VCaP (cell line): ENCODE measurements at regions not wholly inside any gene's neighbourhood (a gene's known extent, or its start where the extent isn't known, plus 50 kb on each side); places are given as distances from the start of the nearest gene placed in this dataset.

ENCODE experiments used
- H3K27ac ChIP-seq: fragments of 450-650 bp; 2 replicates; pipeline ENCODE4 v1.5.1; 2017
- TF ChIP-seq, protein P1 (sequence below): fragments of 450-650 bp; conservative IDR thresholded peaks from 2 replicates; pipeline ENCODE4 v1.5.1; 2017; ENCODE audit warnings: mild to moderate bottlenecking, moderate library complexity

DNA sequence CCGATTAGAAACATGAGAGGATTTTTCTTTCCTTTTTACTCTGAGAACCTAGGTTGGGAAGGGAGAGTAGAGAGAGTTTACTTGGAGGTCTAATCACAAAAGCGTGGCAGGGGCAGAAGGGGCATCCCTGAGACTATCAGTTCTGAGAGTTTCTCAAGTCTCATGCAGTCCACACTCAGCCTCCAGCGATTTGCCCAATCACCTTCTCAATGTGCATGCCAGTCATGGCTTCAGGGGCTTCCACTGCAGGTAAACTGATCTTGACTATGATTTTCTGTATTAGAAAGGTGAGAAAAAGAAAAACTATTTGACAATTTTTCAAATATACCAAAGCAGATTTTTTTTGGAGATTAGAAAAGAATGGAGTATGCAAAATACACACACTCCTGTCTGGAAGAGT, 617.1 kb upstream of the ZFP42 start:
- TF ChIP-seq, protein P1, sequence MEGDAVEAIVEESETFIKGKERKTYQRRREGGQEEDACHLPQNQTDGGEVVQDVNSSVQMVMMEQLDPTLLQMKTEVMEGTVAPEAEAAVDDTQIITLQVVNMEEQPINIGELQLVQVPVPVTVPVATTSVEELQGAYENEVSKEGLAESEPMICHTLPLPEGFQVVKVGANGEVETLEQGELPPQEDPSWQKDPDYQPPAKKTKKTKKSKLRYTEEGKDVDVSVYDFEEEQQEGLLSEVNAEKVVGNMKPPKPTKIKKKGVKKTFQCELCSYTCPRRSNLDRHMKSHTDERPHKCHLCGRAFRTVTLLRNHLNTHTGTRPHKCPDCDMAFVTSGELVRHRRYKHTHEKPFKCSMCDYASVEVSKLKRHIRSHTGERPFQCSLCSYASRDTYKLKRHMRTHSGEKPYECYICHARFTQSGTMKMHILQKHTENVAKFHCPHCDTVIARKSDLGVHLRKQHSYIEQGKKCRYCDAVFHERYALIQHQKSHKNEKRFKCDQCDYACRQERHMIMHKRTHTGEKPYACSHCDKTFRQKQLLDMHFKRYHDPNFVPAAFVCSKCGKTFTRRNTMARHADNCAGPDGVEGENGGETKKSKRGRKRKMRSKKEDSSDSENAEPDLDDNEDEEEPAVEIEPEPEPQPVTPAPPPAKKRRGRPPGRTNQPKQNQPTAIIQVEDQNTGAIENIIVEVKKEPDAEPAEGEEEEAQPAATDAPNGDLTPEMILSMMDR, result no peak
- no peak overlapping the region for H3K27ac ChIP-seq

DNA sequence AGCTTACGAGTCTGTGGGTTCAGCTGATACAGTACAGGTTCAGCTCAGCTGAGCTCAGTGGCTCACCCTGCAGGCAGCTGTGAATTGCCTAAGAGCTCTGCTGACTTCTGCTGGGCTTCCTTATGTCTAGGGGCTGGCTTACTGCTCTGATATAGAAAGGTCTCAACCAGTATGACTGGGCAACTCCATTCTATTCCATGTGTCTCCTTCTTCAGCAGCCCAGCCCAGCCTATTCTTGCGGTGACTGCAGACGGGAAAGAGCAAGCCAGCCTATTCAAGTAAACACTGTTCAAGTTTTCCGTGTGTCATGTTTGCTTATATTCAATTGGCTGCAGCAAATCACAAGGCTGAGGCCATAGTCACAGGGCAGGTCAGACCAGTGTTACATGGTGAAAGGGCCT, 615.4 kb upstream of the ZFP42 start:
- TF ChIP-seq, protein P1, result peak; percentile 25; the same call in 1 of the 2 replicates
- H3K27ac ChIP-seq, result no peak overlapping the region

DNA sequence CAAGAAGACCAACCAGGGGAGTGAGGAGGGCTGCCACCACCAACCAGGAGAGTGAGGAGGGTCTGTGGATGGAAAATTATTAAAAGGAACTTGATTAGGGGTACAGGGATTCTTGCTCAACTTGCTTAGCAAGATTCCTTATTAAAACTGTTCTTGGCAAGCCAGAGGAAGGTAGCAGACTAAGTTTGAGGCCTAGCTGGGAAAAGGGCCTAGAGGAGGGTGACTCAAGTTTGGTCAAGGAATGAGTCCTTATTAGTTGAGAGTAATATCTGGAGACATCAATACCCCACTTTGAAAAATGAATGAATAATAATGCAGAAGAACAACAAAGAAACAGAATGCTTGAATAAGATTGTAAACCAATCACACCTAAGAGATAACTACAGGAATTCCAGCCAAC, 612.4 kb upstream of the ZFP42 start:
- TF ChIP-seq, protein P1, result no peak
- H3K27ac ChIP-seq, result no peak overlapping the region

DNA sequence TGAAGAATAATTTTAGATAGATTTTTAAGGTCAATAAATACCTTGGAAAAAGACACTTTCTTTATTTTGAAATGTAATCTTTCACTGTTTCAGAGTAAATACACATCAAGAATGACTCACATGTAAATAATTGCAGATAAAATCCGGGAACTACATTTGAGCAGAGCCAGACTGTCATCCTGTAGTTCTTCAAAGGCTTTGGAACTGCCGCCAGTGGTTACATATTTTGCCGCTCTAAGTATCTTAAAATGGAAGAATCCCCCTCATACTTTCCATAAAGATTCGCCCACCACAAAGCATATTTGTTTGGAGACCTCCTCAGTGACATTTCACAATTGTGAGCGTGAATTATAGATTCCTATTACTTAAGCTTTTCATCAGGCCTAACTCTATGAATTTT, 607.8 kb upstream of the ZFP42 start:
- peak overlapping the region; percentile 98 for H3K27ac ChIP-seq
- TF ChIP-seq, protein P1, result no peak

GRCh38 chr4:187389420-187389819, 606.2 kb upstream of the ZFP42 start:
- peak overlapping the region; percentile 98 for H3K27ac ChIP-seq
- TF ChIP-seq, protein P1, result no peak

DNA sequence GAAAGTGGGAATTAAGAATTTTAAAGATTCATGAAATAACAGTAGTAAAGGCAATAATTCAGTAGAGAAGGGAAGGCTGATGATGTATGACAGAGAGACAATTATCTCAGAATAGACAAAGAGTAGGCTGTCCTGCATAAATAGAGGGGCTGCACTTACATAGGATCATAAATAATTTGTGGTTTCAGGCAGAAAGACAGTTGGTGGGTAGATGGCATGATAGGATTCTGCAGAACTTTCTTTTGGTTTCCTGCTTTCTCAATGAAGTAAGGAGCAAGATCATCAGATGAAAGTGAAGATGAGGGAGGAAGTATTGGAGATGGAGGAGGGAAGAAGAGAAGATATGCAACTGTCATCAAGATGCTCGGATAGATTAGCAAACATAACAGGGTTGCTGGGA, 604.9 kb upstream of the ZFP42 start:
- H3K27ac ChIP-seq, result no peak overlapping the region
- TF ChIP-seq, protein P1, result no peak

GRCh38 chr4:187393531-187394344, 601.8 kb upstream of the ZFP42 start:
- TF ChIP-seq, protein P1, result no peak
- H3K27ac ChIP-seq, result no peak overlapping the region
